Endothelial cell of umbilical vein (primary cell): ENCODE measurements at regions not wholly inside any gene's neighbourhood (a gene's known extent, or its start where the extent isn't known, plus 50 kb on each side); places are given as distances from the start of the nearest gene placed in this dataset.

Source experiments
- BruUV-seq: library from RNA; stranded (reverse); fragments of 400-500 nt; replicated peaks from 2 replicates; lab custom pipeline; 2021; lab: Mats Ljungman, UMichigan
- CTCF ChIA-PET: fragments of 300-600, 350-600 bp; sonication (Branson Sonifier 250); formaldehyde crosslinking; loops from one replicate; lab custom pipeline; 2021; ENCODE audit warnings: antibody characterized with exemption, inconsistent platforms; lab: Charles Lee
- POLR2A ChIA-PET: fragments of 300-600, 350-600 bp; sonication (Branson Sonifier 250); formaldehyde crosslinking; loops from one replicate; lab custom pipeline; 2021; ENCODE audit warnings: antibody characterized with exemption, inconsistent platforms; lab: Charles Lee
- DNase-seq: peaks from one replicate; pipeline ENCODE4 v3.0.0-alpha.2; 2011; ENCODE audit warnings: low read depth, low spot score
- FAIRE-seq: peaks from 2 replicates; lab custom pipeline; 2011; peaks lifted over from hg19 to GRCh38; lab: Jason Lieb, UNC
- H2AFZ ChIP-seq: 2 replicates; pipeline ENCODE4 v1.6.0; 2012; ENCODE audit warnings: low read depth, low read length, control low read depth, inconsistent platforms
- H3K27ac ChIP-seq: 2 replicates; pipeline ENCODE4 v1.5.1; 2011; ENCODE audit warnings: low read depth, mild to moderate bottlenecking, control low read depth, low read length, moderate library complexity; ENCODE audit not compliant: insufficient read depth
- H3K27me3 ChIP-seq, 2 experiments: 2 replicates each; pipeline versions ENCODE4 v1.6.0 to v1.6.1; 2011; ENCODE audit warnings: low read length in 2 of 2, mixed read lengths in 1 of 2; ENCODE audit not compliant: control insufficient read depth in 2 of 2, insufficient read depth in 2 of 2
- H3K36me3 ChIP-seq, 2 experiments: 2 replicates in 1 of 2; 3 replicates in 1 of 2; pipeline ENCODE4 v1.5.1; 2011; ENCODE audit warnings: low read length in 2 of 2, mild to moderate bottlenecking in 1 of 2, moderate library complexity in 1 of 2; ENCODE audit not compliant: control insufficient read depth in 2 of 2, insufficient read depth in 2 of 2; ENCODE audit errors: extremely low read depth in 1 of 2
- H3K4me1 ChIP-seq: 3 replicates; pipeline ENCODE4 v1.5.1; 2011; ENCODE audit warnings: mild to moderate bottlenecking, low read length; ENCODE audit not compliant: control insufficient read depth, insufficient read depth; ENCODE audit errors: extremely low read depth
- H3K4me2 ChIP-seq: 2 replicates; pipeline ENCODE4 v1.6.1; 2011; ENCODE audit warnings: low read length, control low read depth, mixed read lengths; ENCODE audit not compliant: insufficient read depth
- H3K4me3 ChIP-seq, 3 experiments: fragments of 200-600 bp in 1 of 3; sonication (generic), shearing (Covaris generic) in 1 of 3; replicated peaks in 1 of 3; 2 replicates each; pipeline ENCODE4 v1.5.1; 2011 to 2016; ENCODE audit warnings: control low read depth in 3 of 3, low read length in 3 of 3, mild to moderate bottlenecking in 2 of 3, inconsistent platforms in 1 of 3, low read depth in 1 of 3, moderate library complexity in 1 of 3; ENCODE audit not compliant: insufficient read depth in 1 of 3
- H3K79me2 ChIP-seq: 2 replicates; pipeline ENCODE4 v1.6.0; 2012; ENCODE audit warnings: low read length, inconsistent platforms; ENCODE audit not compliant: control insufficient read depth, insufficient read depth
- H3K9ac ChIP-seq: replicated peaks from 2 replicates; pipeline ENCODE3; 2011; ENCODE audit warnings: low read length, control low read depth; ENCODE audit not compliant: insufficient read depth; ENCODE audit errors: extremely low read depth
- H3K9me1 ChIP-seq: replicated peaks from 3 replicates; pipeline ENCODE4 v1.6.0; 2011; ENCODE audit warnings: mild to moderate bottlenecking, low read length; ENCODE audit not compliant: control insufficient read depth, insufficient read depth; ENCODE audit errors: extremely low read depth
- H3K9me3 ChIP-seq: replicated peaks from 2 replicates; pipeline ENCODE4 v1.5.1; 2012; ENCODE audit warnings: low read length, inconsistent platforms; ENCODE audit not compliant: control insufficient read depth, insufficient read depth
- H4K20me1 ChIP-seq: replicated peaks from 2 replicates; pipeline ENCODE3; 2011; ENCODE audit warnings: mild to moderate bottlenecking, low read length; ENCODE audit not compliant: control insufficient read depth, insufficient read depth; ENCODE audit errors: extremely low read depth
- CTCF ChIP-seq, 2 donors: IDR thresholded peaks; 1 replicate in 1 of 2; 2 replicates in 1 of 2; pipeline ENCODE4 v1.5.1; 2011; ENCODE audit warnings: low read length in 2 of 2, mild to moderate bottlenecking in 2 of 2, moderate library complexity in 2 of 2, control low read depth in 1 of 2, inconsistent platforms in 1 of 2, low read depth in 1 of 2; ENCODE audit not compliant: insufficient read depth in 1 of 2; ENCODE audit errors: extremely low read depth in 1 of 2
- EZH2 ChIP-seq: IDR thresholded peaks from 2 replicates; pipeline ENCODE4 v1.6.1; 2012; ENCODE audit warnings: borderline replicate concordance, low read depth, mild to moderate bottlenecking, moderate library complexity, low read length, inconsistent platforms; ENCODE audit not compliant: severe bottlenecking
- FOS ChIP-seq: IDR thresholded peaks from 2 replicates; pipeline ENCODE4 v1.6.1; 2011; ENCODE audit warnings: mild to moderate bottlenecking, low read length, moderate library complexity, borderline replicate concordance; ENCODE audit not compliant: insufficient read depth
- GATA2 ChIP-seq: IDR thresholded peaks from 2 replicates; pipeline ENCODE4 v1.7.0; 2011; ENCODE audit warnings: low read depth, mild to moderate bottlenecking, moderate library complexity, mixed read lengths, low read length; ENCODE audit not compliant: insufficient read length, insufficient read depth
- JUN ChIP-seq: IDR thresholded peaks from 2 replicates; pipeline ENCODE4 v1.6.1; 2011; ENCODE audit warnings: borderline replicate concordance, low read depth; ENCODE audit not compliant: insufficient read length, insufficient read depth
- MAX ChIP-seq: IDR thresholded peaks from 2 replicates; pipeline ENCODE4 v1.6.1; 2011; ENCODE audit not compliant: insufficient read depth, insufficient read length
- MYC ChIP-seq: IDR thresholded peaks from one replicate; pipeline ENCODE4 v1.6.1; 2011; ENCODE audit warnings: mild to moderate bottlenecking, low read depth, low read length
- POLR2A ChIP-seq: IDR thresholded peaks from 2 replicates; pipeline ENCODE4 v1.6.1; 2012; ENCODE audit warnings: low read depth, mild to moderate bottlenecking, control low read depth, low read length
- POLR2AphosphoS5 ChIP-seq: IDR thresholded peaks from 2 replicates; pipeline ENCODE4 v1.6.1; 2012; ENCODE audit warnings: low read depth, mild to moderate bottlenecking, control low read depth, low read length, moderate library complexity; ENCODE audit not compliant: insufficient read depth
- dilution Hi-C: fragments of 300-500 bp; cut with MboI; formaldehyde crosslinking; loops from one replicate; pipeline ENCODE4 v1.15.0; 2019; ENCODE audit warnings: low sequenced_read_pairs; ENCODE audit not compliant: extremely low pct_ligation_motif_present
- intact Hi-C: fragments of 100-400 bp; cut with micrococcal nuclease; formaldehyde crosslinking; loops from one replicate; pipeline ENCODE4 v1.10.0; 2022

GRCh38 chr16:85417156-85417860 lies 195.8 kb upstream of the GSE1 start:
- no peak for DNase-seq
- H3K9ac ChIP-seq = no peak overlapping the region
- POLR2A ChIA-PET = no interaction called here

More at GRCh38 chr16:85417156-85417860, 195.8 kb upstream of the GSE1 start:
- Histone ChIP-seq H3K27ac (no peak overlapping the region), H3K27me3 (no peaks in the 10 kb centered on the region), H3K4me3 (no peak overlapping the region), H3K4me2 (no peak overlapping the region), H3K79me2 (no peaks in the 10 kb centered on the region), H3K36me3 (no peaks in the 10 kb centered on the region), H3K4me1 (no peaks in the 10 kb centered on the region), H4K20me1 (no peaks in the 10 kb centered on the region), H2AFZ (no peak overlapping the region), H3K9me1 (no peaks in the 10 kb centered on the region), H3K9me3 (no peaks in the 10 kb centered on the region)
- intact Hi-C loops (loop anchor here (5.0 kb wide), 1 partner anchor 750 kb away; no protein-coding TSS in a partner anchor), dilution Hi-C loops (no loop called here)
- TF ChIP-seq EZH2 (no peak), JUN (no peak), MAX (no peak), GATA2 (no peak), POLR2A (no peak), MYC (no peak), CTCF (IDR thresholded peaks at IDR 0.05; ENCODE audit: extremely low read depth in 1 of 2, insufficient read depth in 1 of 2, low read depth in 1 of 2, low read length in 2 of 2) (no peak), POLR2AphosphoS5 (no peak), FOS (no peak)
- no peak for FAIRE-seq
- no TSS peak for BruUV-seq
- CTCF ChIA-PET = interaction anchor here (4.6 kb wide), 1 partner anchor 193 kb away, joined by 39 read pairs; no protein-coding TSS in a partner anchor
